GM12878 (cell line): ENCODE measurements at regions not wholly inside any gene's neighbourhood (a gene's known extent, or its start where the extent isn't known, plus 50 kb on each side); places are given as distances from the start of the nearest gene placed in this dataset.

Source experiments
- ATAC-seq: fragments of 200-7000 bp; cut with Tn5 transposase; 3 replicates; pipeline ENCODE4 v1.9.1; 2020; ENCODE audit warnings: mild to moderate bottlenecking, moderate library complexity
- BruUV-seq: library from RNA; stranded (reverse); fragments of 400-500 nt; replicated peaks from 2 replicates; lab custom pipeline; 2021; lab: Mats Ljungman, UMichigan
- CTCF ChIA-PET: fragments of 300-600 bp; sonication (Branson Sonifier 250); formaldehyde crosslinking; extraction: SDS; loops from one replicate; lab custom pipeline; 2021; ENCODE audit warnings: inconsistent platforms; lab: Yijun Ruan, JAX
- POLR2A ChIA-PET: fragments of 350-600 bp; formaldehyde crosslinking; extraction: SDS; loops from one replicate; lab custom pipeline; 2021; ENCODE audit warnings: inconsistent platforms; lab: Charles Lee
- RAD21 ChIA-PET: fragments of 300-600 bp; sonication (Branson Sonifier 250); formaldehyde crosslinking; loops from one replicate; lab custom pipeline; 2023; ENCODE audit warnings: antibody characterized with exemption; ENCODE audit not compliant: unreplicated experiment; lab: Charles Lee
- SMC1A ChIA-PET: fragments of 300-600 bp; sonication (Branson Sonifier 250); formaldehyde crosslinking; loops from one replicate; lab custom pipeline; 2023; ENCODE audit not compliant: unreplicated experiment, uncharacterized antibody; lab: Charles Lee
- DNase-seq: peaks from one replicate; pipeline ENCODE4 v3.0.0-alpha.2; 2011; ENCODE audit warnings: low read depth, low spot score
- FAIRE-seq: peaks from 3 replicates; lab custom pipeline; 2011; peaks lifted over from hg19 to GRCh38; lab: Jason Lieb, UNC
- H2AFZ ChIP-seq: 2 replicates; pipeline ENCODE4 v1.6.0; 2011; ENCODE audit warnings: low read depth, low read length, control low read depth; ENCODE audit not compliant: control insufficient read depth
- H3K27ac ChIP-seq: 2 replicates; pipeline ENCODE4 v1.5.1; 2011; ENCODE audit warnings: control low read depth; ENCODE audit not compliant: control insufficient read depth, insufficient read depth
- H3K27me3 ChIP-seq, 2 experiments: replicated peaks in 1 of 2; 2 replicates each; pipeline versions ENCODE4 v1.6.0 to v1.6.1; 2011; ENCODE audit warnings: low read length in 1 of 2; ENCODE audit not compliant: control insufficient read depth in 2 of 2, insufficient read depth in 2 of 2
- H3K36me3 ChIP-seq, 2 experiments: 2 replicates each; pipeline ENCODE4 v1.5.1; 2011; ENCODE audit warnings: low read length in 1 of 2; ENCODE audit not compliant: control insufficient read depth in 2 of 2, insufficient read depth in 2 of 2
- H3K4me1 ChIP-seq: 2 replicates; pipeline ENCODE4 v1.6.1; 2011; ENCODE audit warnings: mild to moderate bottlenecking, low read length, moderate library complexity, mixed read lengths; ENCODE audit not compliant: control insufficient read depth, insufficient read depth
- H3K4me2 ChIP-seq: 2 replicates; pipeline ENCODE4 v1.6.0; 2011; ENCODE audit warnings: control low read depth; ENCODE audit not compliant: control insufficient read depth, insufficient read depth
- H3K4me3 ChIP-seq: fragments of 200-600 bp; sonication (generic); 2 replicates; pipeline ENCODE4 v1.5.1; 2016
- H3K79me2 ChIP-seq: 2 replicates; pipeline ENCODE4 v1.6.0; 2011; ENCODE audit warnings: low read length; ENCODE audit not compliant: control insufficient read depth, insufficient read depth
- H3K9ac ChIP-seq: 2 replicates; pipeline ENCODE4 v1.8.0; 2011; ENCODE audit warnings: low read length, control low read depth, mixed read lengths; ENCODE audit not compliant: control insufficient read depth, insufficient read depth
- H3K9me3 ChIP-seq: replicated peaks from 3 replicates; pipeline ENCODE4 v1.5.1; 2011; ENCODE audit warnings: mild to moderate bottlenecking, low read length; ENCODE audit not compliant: control insufficient read depth, insufficient read depth
- H4K20me1 ChIP-seq: 2 replicates; pipeline ENCODE4 v1.6.0; 2011; ENCODE audit not compliant: control insufficient read depth, insufficient read depth
- CHD1 ChIP-seq: IDR thresholded peaks from 2 replicates; pipeline ENCODE4 v1.6.1; 2012; ENCODE audit warnings: low read depth, low read length, improper control_type of control experiment
- HDAC2 ChIP-seq: fragments of 200-600 bp; sonication (generic); IDR thresholded peaks from 2 replicates; pipeline ENCODE4 v1.6.1; 2017
- KAT2A ChIP-seq: conservative IDR thresholded peaks from 2 replicates; pipeline ENCODE4 v1.6.1; 2011; ENCODE audit warnings: low read depth, low read length; ENCODE audit not compliant: control insufficient read depth
- MEF2A ChIP-seq: IDR thresholded peaks from 2 replicates; pipeline ENCODE4 v1.6.1; 2011; ENCODE audit warnings: low read depth, mild to moderate bottlenecking, low read length, moderate library complexity; ENCODE audit not compliant: insufficient read depth
- MXI1 ChIP-seq: fragments of 150-350 bp; IDR thresholded peaks from 2 replicates; pipeline ENCODE4 v1.6.1; 2011; ENCODE audit warnings: low read depth, mild to moderate bottlenecking, inconsistent platforms, low read length, improper control_type of control experiment
- NR2F1 ChIP-seq: fragments of 450-650 bp; conservative IDR thresholded peaks from 2 replicates; pipeline ENCODE4 v1.6.1; 2017; ENCODE audit warnings: mild to moderate bottlenecking
- RAD51 ChIP-seq: fragments of 450-650 bp; IDR thresholded peaks from 2 replicates; pipeline ENCODE4 v1.6.1; 2016; ENCODE audit warnings: moderate library complexity, mild to moderate bottlenecking, inconsistent platforms
- STAT1 ChIP-seq: fragments of 450-650 bp; conservative IDR thresholded peaks from 2 replicates; pipeline ENCODE4 v1.6.1; 2014; ENCODE audit warnings: antibody characterized with exemption, mild to moderate bottlenecking
- TARDBP ChIP-seq: IDR thresholded peaks from 2 replicates; pipeline ENCODE4 v1.6.1; 2016; ENCODE audit warnings: borderline replicate concordance
- ZZZ3 ChIP-seq: IDR thresholded peaks from 2 replicates; pipeline ENCODE4 v1.6.1; 2011; ENCODE audit warnings: low read depth; ENCODE audit not compliant: control insufficient read depth, insufficient read length
- WGBS: methylation state at CpG from one replicate; pipeline ENCODE4 v1.1.6; 2016; ENCODE audit warnings: low lambda C conversion rate; ENCODE audit not compliant: insufficient replicate concordance, insufficient coverage; ENCODE audit errors: missing lambda C conversion rate; 5-methylcytosine and 5-hydroxymethylcytosine counted together
- in situ Hi-C: fragments of 300-500 bp; cut with MboI; formaldehyde crosslinking; loops from 9 replicates; pipeline ENCODE4 v1.14.3; 2018; ENCODE audit warnings: mixed read lengths
- intact Hi-C: fragments of 100-400 bp; cut with micrococcal nuclease; formaldehyde crosslinking; loops from one replicate; pipeline ENCODE4 v1.14.2; 2022; ENCODE audit not compliant: unreplicated experiment
- TF ChIP-seq, protein P1 (sequence below): fragments of 450-650 bp; formaldehyde crosslinking; IDR thresholded peaks from 2 replicates; pipeline ENCODE4 v1.5.0; 2022; ENCODE audit warnings: mild to moderate bottlenecking, missing genetic modification characterization
- TF ChIP-seq, protein P2 (sequence below): IDR thresholded peaks from 2 replicates; pipeline ENCODE4 v1.6.1; 2011; ENCODE audit warnings: borderline replicate concordance, low read depth, mild to moderate bottlenecking, moderate library complexity, low read length; ENCODE audit not compliant: insufficient read depth, poor library complexity, severe bottlenecking
- TF ChIP-seq, protein P3 (sequence below): fragments of 450-650 bp; IDR thresholded peaks from 2 replicates; pipeline ENCODE4 v1.6.1; 2017; ENCODE audit warnings: mild to moderate bottlenecking
- TF ChIP-seq, protein P4 (sequence below): IDR thresholded peaks from 2 replicates; pipeline ENCODE4 v1.6.1; 2012; ENCODE audit warnings: low read depth, low read length, improper control_type of control experiment
- TF ChIP-seq, protein P5 (sequence below): IDR thresholded peaks from 2 replicates; pipeline ENCODE4 v1.6.1; 2012; ENCODE audit warnings: low read depth, low read length, improper control_type of control experiment

DNA sequence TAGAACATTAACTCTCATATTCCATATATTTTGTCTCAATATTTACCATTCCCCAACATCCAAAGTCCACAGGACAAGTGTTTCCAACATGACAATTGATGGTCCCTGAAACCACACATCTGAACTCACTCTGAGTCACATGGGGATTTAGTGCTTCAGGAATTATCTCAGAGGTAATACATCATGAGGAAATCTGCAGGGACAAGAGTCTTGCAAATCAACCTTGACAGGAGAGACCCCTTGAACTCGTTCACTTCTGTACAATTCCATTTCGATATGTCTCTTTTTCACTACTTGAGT is 119.7 kb upstream of the ABCA1 start:
- Histone ChIP-seq H2AFZ (no peak overlapping the region), H3K27ac (no peak overlapping the region), H4K20me1 (no peaks in the 10 kb centered on the region), H3K4me3 (no peak overlapping the region), H3K79me2 (no peaks in the 10 kb centered on the region), H3K4me1 (no peaks in the 10 kb centered on the region), H3K9me3 (no peaks in the 10 kb centered on the region), H3K27me3 (no peaks in the 10 kb centered on the region), H3K36me3 (no peaks in the 10 kb centered on the region), H3K4me2 (no peak overlapping the region), H3K9ac (no peak overlapping the region)
- RAD21 ChIA-PET: no interaction called here
- ATAC-seq: no peak
- in situ Hi-C loops: no loop called here
- BruUV-seq: no TSS peak
- 8% methylated on average over 2 of the region's 2 CpGs for WGBS
- SMC1A ChIA-PET: no interaction called here
- POLR2A ChIA-PET: no interaction called here
- CTCF ChIA-PET: no interaction called here
- no peak for FAIRE-seq
- intact Hi-C loops: no loop called here
- DNase-seq: no peak
- TF ChIP-seq RAD51 (no peak), NR2F1 (no peak), MXI1 (no peak), ZZZ3 (no peak), STAT1 (no peak), CHD1 (no peak), TARDBP (no peak), KAT2A (no peak), HDAC2 (no peak), MEF2A (no peak)
- TF ChIP-seq, protein P1, sequence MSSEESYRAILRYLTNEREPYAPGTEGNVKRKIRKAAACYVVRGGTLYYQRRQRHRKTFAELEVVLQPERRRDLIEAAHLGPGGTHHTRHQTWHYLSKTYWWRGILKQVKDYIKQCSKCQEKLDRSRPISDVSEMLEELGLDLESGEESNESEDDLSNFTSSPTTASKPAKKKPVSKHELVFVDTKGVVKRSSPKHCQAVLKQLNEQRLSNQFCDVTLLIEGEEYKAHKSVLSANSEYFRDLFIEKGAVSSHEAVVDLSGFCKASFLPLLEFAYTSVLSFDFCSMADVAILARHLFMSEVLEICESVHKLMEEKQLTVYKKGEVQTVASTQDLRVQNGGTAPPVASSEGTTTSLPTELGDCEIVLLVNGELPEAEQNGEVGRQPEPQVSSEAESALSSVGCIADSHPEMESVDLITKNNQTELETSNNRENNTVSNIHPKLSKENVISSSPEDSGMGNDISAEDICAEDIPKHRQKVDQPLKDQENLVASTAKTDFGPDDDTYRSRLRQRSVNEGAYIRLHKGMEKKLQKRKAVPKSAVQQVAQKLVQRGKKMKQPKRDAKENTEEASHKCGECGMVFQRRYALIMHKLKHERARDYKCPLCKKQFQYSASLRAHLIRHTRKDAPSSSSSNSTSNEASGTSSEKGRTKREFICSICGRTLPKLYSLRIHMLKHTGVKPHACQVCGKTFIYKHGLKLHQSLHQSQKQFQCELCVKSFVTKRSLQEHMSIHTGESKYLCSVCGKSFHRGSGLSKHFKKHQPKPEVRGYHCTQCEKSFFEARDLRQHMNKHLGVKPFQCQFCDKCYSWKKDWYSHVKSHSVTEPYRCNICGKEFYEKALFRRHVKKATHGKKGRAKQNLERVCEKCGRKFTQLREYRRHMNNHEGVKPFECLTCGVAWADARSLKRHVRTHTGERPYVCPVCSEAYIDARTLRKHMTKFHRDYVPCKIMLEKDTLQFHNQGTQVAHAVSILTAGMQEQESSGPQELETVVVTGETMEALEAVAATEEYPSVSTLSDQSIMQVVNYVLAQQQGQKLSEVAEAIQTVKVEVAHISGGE (CRISPR knock-in tag): no peak
- TF ChIP-seq, protein P2, sequence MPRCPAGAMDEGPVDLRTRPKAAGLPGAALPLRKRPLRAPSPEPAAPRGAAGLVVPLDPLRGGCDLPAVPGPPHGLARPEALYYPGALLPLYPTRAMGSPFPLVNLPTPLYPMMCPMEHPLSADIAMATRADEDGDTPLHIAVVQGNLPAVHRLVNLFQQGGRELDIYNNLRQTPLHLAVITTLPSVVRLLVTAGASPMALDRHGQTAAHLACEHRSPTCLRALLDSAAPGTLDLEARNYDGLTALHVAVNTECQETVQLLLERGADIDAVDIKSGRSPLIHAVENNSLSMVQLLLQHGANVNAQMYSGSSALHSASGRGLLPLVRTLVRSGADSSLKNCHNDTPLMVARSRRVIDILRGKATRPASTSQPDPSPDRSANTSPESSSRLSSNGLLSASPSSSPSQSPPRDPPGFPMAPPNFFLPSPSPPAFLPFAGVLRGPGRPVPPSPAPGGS: no peak
- TF ChIP-seq, protein P3, sequence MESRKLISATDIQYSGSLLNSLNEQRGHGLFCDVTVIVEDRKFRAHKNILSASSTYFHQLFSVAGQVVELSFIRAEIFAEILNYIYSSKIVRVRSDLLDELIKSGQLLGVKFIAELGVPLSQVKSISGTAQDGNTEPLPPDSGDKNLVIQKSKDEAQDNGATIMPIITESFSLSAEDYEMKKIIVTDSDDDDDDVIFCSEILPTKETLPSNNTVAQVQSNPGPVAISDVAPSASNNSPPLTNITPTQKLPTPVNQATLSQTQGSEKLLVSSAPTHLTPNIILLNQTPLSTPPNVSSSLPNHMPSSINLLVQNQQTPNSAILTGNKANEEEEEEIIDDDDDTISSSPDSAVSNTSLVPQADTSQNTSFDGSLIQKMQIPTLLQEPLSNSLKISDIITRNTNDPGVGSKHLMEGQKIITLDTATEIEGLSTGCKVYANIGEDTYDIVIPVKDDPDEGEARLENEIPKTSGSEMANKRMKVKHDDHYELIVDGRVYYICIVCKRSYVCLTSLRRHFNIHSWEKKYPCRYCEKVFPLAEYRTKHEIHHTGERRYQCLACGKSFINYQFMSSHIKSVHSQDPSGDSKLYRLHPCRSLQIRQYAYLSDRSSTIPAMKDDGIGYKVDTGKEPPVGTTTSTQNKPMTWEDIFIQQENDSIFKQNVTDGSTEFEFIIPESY: no peak
- TF ChIP-seq, protein P4, sequence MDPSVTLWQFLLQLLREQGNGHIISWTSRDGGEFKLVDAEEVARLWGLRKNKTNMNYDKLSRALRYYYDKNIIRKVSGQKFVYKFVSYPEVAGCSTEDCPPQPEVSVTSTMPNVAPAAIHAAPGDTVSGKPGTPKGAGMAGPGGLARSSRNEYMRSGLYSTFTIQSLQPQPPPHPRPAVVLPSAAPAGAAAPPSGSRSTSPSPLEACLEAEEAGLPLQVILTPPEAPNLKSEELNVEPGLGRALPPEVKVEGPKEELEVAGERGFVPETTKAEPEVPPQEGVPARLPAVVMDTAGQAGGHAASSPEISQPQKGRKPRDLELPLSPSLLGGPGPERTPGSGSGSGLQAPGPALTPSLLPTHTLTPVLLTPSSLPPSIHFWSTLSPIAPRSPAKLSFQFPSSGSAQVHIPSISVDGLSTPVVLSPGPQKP: no peak
- TF ChIP-seq, protein P5, sequence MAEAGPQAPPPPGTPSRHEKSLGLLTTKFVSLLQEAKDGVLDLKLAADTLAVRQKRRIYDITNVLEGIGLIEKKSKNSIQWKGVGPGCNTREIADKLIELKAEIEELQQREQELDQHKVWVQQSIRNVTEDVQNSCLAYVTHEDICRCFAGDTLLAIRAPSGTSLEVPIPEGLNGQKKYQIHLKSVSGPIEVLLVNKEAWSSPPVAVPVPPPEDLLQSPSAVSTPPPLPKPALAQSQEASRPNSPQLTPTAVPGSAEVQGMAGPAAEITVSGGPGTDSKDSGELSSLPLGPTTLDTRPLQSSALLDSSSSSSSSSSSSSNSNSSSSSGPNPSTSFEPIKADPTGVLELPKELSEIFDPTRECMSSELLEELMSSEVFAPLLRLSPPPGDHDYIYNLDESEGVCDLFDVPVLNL: no peak
